ENCODE measurements at regions not wholly inside any gene's neighbourhood (a gene's known extent, or its start where the extent isn't known, plus 50 kb on each side); places are given as distances from the start of the nearest gene placed in this dataset.

DNA sequence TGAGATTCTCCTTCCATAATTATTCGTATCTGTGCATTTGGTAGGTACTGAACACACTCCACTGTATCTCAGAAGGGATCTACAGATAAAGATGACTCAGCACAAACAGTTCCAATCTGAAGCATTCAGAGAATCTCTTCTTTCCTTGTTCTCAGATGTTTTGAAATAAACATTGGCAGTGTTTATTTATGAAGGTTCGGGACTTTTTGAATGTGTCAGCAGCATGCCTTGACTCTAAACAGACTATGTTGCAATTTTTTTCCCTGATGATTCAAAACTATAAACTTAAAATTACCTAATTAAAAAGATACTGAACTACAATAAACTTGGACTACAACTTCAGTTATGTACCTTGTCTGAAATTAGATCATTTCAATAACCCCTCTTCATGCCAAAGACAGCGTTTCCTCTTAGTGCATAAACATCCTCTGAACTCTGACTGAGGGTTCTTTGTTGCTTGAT, 612.9 kb upstream of the TBL1XR1 start:
- Histone ChIP-seq H3K9ac (replicated peaks in 1 of 4; ENCODE audit: extremely low read depth in 1 of 4, low read depth in 3 of 4, low read length in 3 of 4) (no peak overlapping the region), H3K23ac (ENCODE audit: insufficient read length) (no peak overlapping the region), H3K4ac (replicated peaks; ENCODE audit: insufficient read length, low read depth, low read length) (no peak overlapping the region), H2BK120ac (replicated peaks; ENCODE audit: low read depth, low read length) (no peak overlapping the region), H4K5ac (ENCODE audit: insufficient read length, low read depth, low read length) (no peak overlapping the region), H3K4me1 (replicated peaks in 1 of 4; ENCODE audit: control insufficient read depth in 3 of 4, insufficient read depth in 4 of 4, low read length in 3 of 4) (no peaks in the 10 kb centered on the region), H2AK5ac (ENCODE audit: low read depth, low read length) (no peak overlapping the region), H3K36me3 (ENCODE audit: control insufficient read depth in 2 of 4, insufficient read depth in 4 of 4, low read length in 3 of 4) (no peaks in the 10 kb centered on the region), H2AFZ (ENCODE audit: low read length) (no peak overlapping the region), H4K91ac (replicated peaks; ENCODE audit: insufficient read length, low read length) (no peak overlapping the region), H3K9me3 (ENCODE audit: insufficient read depth in 2 of 2, low read depth in 1 of 2, low read length in 1 of 2) (peaks cover 0 to 6% of the 10 kb centered on the region in 2 experiments; a peak in 1 of 4 replicates), H3K27ac (ENCODE audit: low read depth, low read length) (no peak overlapping the region), H3K79me2 (ENCODE audit: control insufficient read depth in 1 of 2, insufficient read depth in 2 of 2, low read length in 2 of 2) (no peaks in the 10 kb centered on the region), H3K23me2 (ENCODE audit: low read depth, low read length) (no peaks in the 10 kb centered on the region), H3K27me3 (replicated peaks in 1 of 4; ENCODE audit: control insufficient read depth in 3 of 4, extremely low read depth in 1 of 4, insufficient read depth in 3 of 4, low read length in 3 of 4) (no peaks in the 10 kb centered on the region), H3K14ac (ENCODE audit: insufficient read length) (no peak overlapping the region), H4K8ac (ENCODE audit: extremely low read depth, insufficient read depth, low read length) (no peak overlapping the region), H2BK20ac (ENCODE audit: low read length) (no peak overlapping the region), H3K79me1 (ENCODE audit: low read depth, low read length) (no peaks in the 10 kb centered on the region), H3K4me2 (ENCODE audit: insufficient read depth in 1 of 2, low read depth in 2 of 2, low read length in 2 of 2) (no peak overlapping the region), H2BK15ac (ENCODE audit: low read length) (no peak overlapping the region), H3K18ac (ENCODE audit: extremely low read depth, low read length) (no peak overlapping the region), H3K56ac (replicated peaks; ENCODE audit: insufficient read length, low read depth, low read length) (no peak overlapping the region), H4K20me1 (replicated peaks in 1 of 2; ENCODE audit: control insufficient read depth in 1 of 2, insufficient read depth in 2 of 2, low read length in 2 of 2) (no peaks in the 10 kb centered on the region), H3K4me3 (ENCODE audit: extremely low read depth in 1 of 4, insufficient read depth in 2 of 4, low read depth in 3 of 4, low read length in 4 of 4) (no peak overlapping the region), H2BK5ac (ENCODE audit: low read depth, low read length) (no peak overlapping the region), H2BK12ac (ENCODE audit: low read depth, low read length) (no peak overlapping the region)
- no peak for FAIRE-seq
- TF ChIP-seq CEBPB (IDR thresholded peaks at IDR 0.05; ENCODE audit: low read depth, low read length) (no peak), CTBP2 (IDR thresholded peaks at IDR 0.05; ENCODE audit: borderline replicate concordance, insufficient read depth, insufficient read length, low read length) (no peak), SRF (IDR thresholded peaks at IDR 0.05; ENCODE audit: low read depth, low read length) (no peak), MAFK (IDR thresholded peaks at IDR 0.05; ENCODE audit: low read depth, low read length) (peak; percentile 83), PHF8 (conservative IDR thresholded peaks at IDR 0.05; ENCODE audit: low read depth, low read length) (no peak), EP300 (IDR thresholded peaks at IDR 0.05; ENCODE audit: borderline replicate concordance in 1 of 2, low read depth in 2 of 2, low read length in 2 of 2) (no peak), YY1 (IDR thresholded peaks at IDR 0.05; ENCODE audit: low read depth, low read length) (no peak), BACH1 (IDR thresholded peaks at IDR 0.05; ENCODE audit: low read length) (peak; percentile 9; the same call in 1 of the 2 replicates)
- TF ChIP-seq, protein P1, sequence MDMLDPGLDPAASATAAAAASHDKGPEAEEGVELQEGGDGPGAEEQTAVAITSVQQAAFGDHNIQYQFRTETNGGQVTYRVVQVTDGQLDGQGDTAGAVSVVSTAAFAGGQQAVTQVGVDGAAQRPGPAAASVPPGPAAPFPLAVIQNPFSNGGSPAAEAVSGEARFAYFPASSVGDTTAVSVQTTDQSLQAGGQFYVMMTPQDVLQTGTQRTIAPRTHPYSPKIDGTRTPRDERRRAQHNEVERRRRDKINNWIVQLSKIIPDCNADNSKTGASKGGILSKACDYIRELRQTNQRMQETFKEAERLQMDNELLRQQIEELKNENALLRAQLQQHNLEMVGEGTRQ (IDR thresholded peaks at IDR 0.05; ENCODE audit: low read length) = no peak
- ChIA-PET CTCF (ENCODE audit: partially characterized antibody) (no interaction called here), POLR2A (ENCODE audit: partially characterized antibody) (no interaction called here)
- DNase-seq (ENCODE audit: low read depth in 1 of 2, low spot score in 2 of 2) = no peak
- WGBS, 2 experiments (ENCODE audit: extremely low coverage in 1 of 2, insufficient coverage in 1 of 2, insufficient read length in 1 of 2, insufficient replicate concordance in 2 of 2, low coverage in 1 of 2, low lambda C conversion rate in 2 of 2, missing lambda C conversion rate in 1 of 2) = 98% methylated on average over 3 of the region's 3 CpGs; no CpG with 5 or more reads in 1 of the 2 experiments
